HEK293 (cell line): ENCODE measurements at regions not wholly inside any gene's neighbourhood (a gene's known extent, or its start where the extent isn't known, plus 50 kb on each side); places are given as distances from the start of the nearest gene placed in this dataset.

Experiments
- KLF1 ChIP-seq: fragments of 450-650 bp; formaldehyde crosslinking; IDR thresholded peaks from 2 replicates; pipeline ENCODE4 v1.5.1; 2016; ENCODE audit warnings: missing biosample characterization, missing genetic modification characterization
- ZIC2 ChIP-seq: fragments of 450-650 bp; formaldehyde crosslinking; IDR thresholded peaks from 2 replicates; pipeline ENCODE4 v1.5.1; 2016; ENCODE audit warnings: missing biosample characterization, missing genetic modification characterization
- ZNF214 ChIP-seq: fragments of 450-650 bp; formaldehyde crosslinking; IDR thresholded peaks from 2 replicates; pipeline ENCODE4 v1.5.1; 2017; ENCODE audit warnings: missing biosample characterization, mild to moderate bottlenecking, missing genetic modification characterization, borderline replicate concordance
- ZNF274 ChIP-seq, 2 experiments: fragments of 200-500 bp in 1 of 2; fragments of 450-650 bp in 1 of 2; sonication (Bioruptor generic) in 1 of 2; formaldehyde crosslinking in 1 of 2; IDR thresholded peaks; 2 replicates each; pipeline versions ENCODE4 v1.5.1 to v1.6.1; 2014 to 2016; ENCODE audit warnings: borderline replicate concordance in 1 of 2, inconsistent platforms in 1 of 2, low read length in 1 of 2, missing biosample characterization in 1 of 2, missing genetic modification characterization in 1 of 2
- ZNF433 ChIP-seq: fragments of 450-650 bp; formaldehyde crosslinking; IDR thresholded peaks from 2 replicates; pipeline ENCODE4 v1.5.1; 2016; ENCODE audit warnings: missing biosample characterization, missing genetic modification characterization, low read depth
- ZNF701 ChIP-seq: fragments of 450-650 bp; formaldehyde crosslinking; IDR thresholded peaks from 2 replicates; pipeline ENCODE4 v1.5.1; 2016; ENCODE audit warnings: missing biosample characterization, missing genetic modification characterization
- ZNF843 ChIP-seq: fragments of 450-650 bp; formaldehyde crosslinking; IDR thresholded peaks from 2 replicates; pipeline ENCODE4 v1.5.1; 2016; ENCODE audit warnings: missing biosample characterization, missing genetic modification characterization
- ZSCAN23 ChIP-seq: fragments of 450-650 bp; formaldehyde crosslinking; IDR thresholded peaks from 2 replicates; pipeline ENCODE4 v1.5.1; 2016; ENCODE audit warnings: missing biosample characterization, missing genetic modification characterization
- TF ChIP-seq, protein P1 (sequence below): fragments of 450-650 bp; formaldehyde crosslinking; IDR thresholded peaks from 2 replicates; pipeline ENCODE4 v1.5.1; 2016; ENCODE audit warnings: missing biosample characterization, missing genetic modification characterization
- TF ChIP-seq, protein P2 (sequence below): fragments of 450-650 bp; formaldehyde crosslinking; IDR thresholded peaks from 2 replicates; pipeline ENCODE4; 2016; ENCODE audit warnings: missing biosample characterization, missing genetic modification characterization
- TF ChIP-seq, protein P3 (sequence below): fragments of 450-650 bp; formaldehyde crosslinking; IDR thresholded peaks from 2 replicates; pipeline ENCODE4 v1.5.1; 2016; ENCODE audit warnings: missing biosample characterization, missing genetic modification characterization

DNA sequence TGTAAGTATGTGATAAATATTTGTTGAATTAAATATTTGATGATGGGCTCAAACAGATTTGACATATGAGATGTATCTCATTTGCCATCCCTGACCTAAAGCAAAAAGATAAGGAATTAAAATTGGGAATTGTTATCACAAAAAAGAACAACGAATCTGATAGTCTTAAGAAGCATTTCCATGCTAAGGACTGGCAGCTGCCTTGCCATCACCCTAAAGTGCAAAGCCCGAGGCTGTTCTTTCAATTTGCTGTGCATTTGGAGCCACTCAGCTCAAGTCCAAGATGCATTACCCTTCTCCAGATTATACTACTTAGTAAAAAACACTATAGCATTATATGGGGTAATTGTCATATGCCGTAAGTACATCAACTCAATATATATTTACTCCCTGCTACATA, 618.3 kb upstream of the CLINT1 start:
- TF ChIP-seq, protein P1, sequence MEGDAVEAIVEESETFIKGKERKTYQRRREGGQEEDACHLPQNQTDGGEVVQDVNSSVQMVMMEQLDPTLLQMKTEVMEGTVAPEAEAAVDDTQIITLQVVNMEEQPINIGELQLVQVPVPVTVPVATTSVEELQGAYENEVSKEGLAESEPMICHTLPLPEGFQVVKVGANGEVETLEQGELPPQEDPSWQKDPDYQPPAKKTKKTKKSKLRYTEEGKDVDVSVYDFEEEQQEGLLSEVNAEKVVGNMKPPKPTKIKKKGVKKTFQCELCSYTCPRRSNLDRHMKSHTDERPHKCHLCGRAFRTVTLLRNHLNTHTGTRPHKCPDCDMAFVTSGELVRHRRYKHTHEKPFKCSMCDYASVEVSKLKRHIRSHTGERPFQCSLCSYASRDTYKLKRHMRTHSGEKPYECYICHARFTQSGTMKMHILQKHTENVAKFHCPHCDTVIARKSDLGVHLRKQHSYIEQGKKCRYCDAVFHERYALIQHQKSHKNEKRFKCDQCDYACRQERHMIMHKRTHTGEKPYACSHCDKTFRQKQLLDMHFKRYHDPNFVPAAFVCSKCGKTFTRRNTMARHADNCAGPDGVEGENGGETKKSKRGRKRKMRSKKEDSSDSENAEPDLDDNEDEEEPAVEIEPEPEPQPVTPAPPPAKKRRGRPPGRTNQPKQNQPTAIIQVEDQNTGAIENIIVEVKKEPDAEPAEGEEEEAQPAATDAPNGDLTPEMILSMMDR, result no peak
- TF ChIP-seq ZSCAN23 (tag by site-specific recombination) (no peak), ZNF701 (tag by site-specific recombination) (no peak), ZNF433 (tag by site-specific recombination) (no peak), KLF1 (tag by site-specific recombination) (no peak), ZNF843 (tag by site-specific recombination) (no peak), ZNF214 (tag by site-specific recombination) (no peak), ZIC2 (tag by site-specific recombination) (no peak), ZNF274 (IDR thresholded peaks at IDR 0.05; ENCODE audit: low read length) (no peak), ZNF274 (tag by site-specific recombination; IDR thresholded peaks at IDR 0.05; ENCODE audit: borderline replicate concordance) (no peak)
- TF ChIP-seq, protein P2, sequence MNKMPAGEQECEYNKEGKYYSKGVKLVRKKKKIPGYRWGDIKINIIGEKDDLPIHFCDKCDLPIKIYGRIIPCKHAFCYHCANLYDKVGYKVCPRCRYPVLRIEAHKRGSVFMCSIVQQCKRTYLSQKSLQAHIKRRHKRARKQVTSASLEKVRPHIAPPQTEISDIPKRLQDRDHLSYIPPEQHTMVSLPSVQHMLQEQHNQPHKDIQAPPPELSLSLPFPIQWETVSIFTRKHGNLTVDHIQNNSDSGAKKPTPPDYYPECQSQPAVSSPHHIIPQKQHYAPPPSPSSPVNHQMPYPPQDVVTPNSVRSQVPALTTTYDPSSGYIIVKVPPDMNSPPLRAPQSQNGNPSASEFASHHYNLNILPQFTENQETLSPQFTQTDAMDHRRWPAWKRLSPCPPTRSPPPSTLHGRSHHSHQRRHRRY (tag by site-specific recombination), result no peak
- TF ChIP-seq, protein P3, sequence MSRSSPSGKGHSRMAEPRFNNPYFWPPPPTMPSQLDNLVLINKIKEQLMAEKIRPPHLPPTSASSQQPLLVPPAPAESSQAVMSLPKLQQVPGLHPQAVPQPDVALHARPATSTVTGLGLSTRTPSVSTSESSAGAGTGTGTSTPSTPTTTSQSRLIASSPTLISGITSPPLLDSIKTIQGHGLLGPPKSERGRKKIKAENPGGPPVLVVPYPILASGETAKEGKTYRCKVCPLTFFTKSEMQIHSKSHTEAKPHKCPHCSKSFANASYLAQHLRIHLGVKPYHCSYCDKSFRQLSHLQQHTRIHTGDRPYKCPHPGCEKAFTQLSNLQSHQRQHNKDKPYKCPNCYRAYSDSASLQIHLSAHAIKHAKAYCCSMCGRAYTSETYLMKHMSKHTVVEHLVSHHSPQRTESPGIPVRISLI, result no peak
